Testis (tissue), 2 donors: ENCODE measurements at regions not wholly inside any gene's neighbourhood (a gene's known extent, or its start where the extent isn't known, plus 50 kb on each side); places are given as distances from the start of the nearest gene placed in this dataset.

ENCODE experiments used
- DNase-seq: peaks from one replicate; pipeline ENCODE4 v3.0.0-alpha.2; 2019
- H3K27ac ChIP-seq, 2 donors: fragments of 200-600 bp; sonication (generic); one replicate each; pipeline ENCODE4 v1.5.1; 2019
- H3K27me3 ChIP-seq: fragments of 200-600 bp; sonication (generic); one replicate; pipeline ENCODE4 v1.5.1; 2019
- H3K36me3 ChIP-seq: fragments of 200-600 bp; sonication (generic); one replicate; pipeline ENCODE4 v1.5.1; 2017; ENCODE audit warnings: low read depth; ENCODE audit errors: missing control alignments
- H3K4me1 ChIP-seq: fragments of 200-600 bp; sonication (generic); one replicate; pipeline ENCODE4 v1.5.1; 2019
- H3K4me3 ChIP-seq, 2 donors: fragments of 200-600 bp; sonication (generic); one replicate each; pipeline ENCODE4 v1.5.1; 2017 to 2019
- H3K9me3 ChIP-seq: fragments of 200-600 bp; sonication (generic); one replicate; pipeline ENCODE4 v1.5.1; 2017
- POLR2A ChIP-seq: fragments of 450-650 bp; IDR thresholded peaks from one replicate; pipeline ENCODE4 v1.6.1; 2017; ENCODE audit warnings: antibody characterized with exemption, mild to moderate bottlenecking, moderate library complexity
- WGBS, 2 donors: methylation state at CpG; one replicate each; pipeline ENCODE4 v1.1.5; 2018; 5-methylcytosine and 5-hydroxymethylcytosine counted together
- intact Hi-C: fragments of 100-400 bp; cut with DNase I; formaldehyde crosslinking; loops from one replicate; pipeline ENCODE4 v1.15.1; 2023; ENCODE audit warnings: low total_unique reads
- TF ChIP-seq, protein P1 (sequence below), 3 experiments: fragments of 450-650 bp in 2 of 3; fragments of 200-600 bp in 1 of 3; sonication (generic) in 1 of 3; IDR thresholded peaks; one replicate each; pipeline ENCODE4 v1.5.1; 2016 to 2019; ENCODE audit warnings: antibody characterized with exemption in 3 of 3, mild to moderate bottlenecking in 2 of 3, moderate library complexity in 1 of 3

DNA sequence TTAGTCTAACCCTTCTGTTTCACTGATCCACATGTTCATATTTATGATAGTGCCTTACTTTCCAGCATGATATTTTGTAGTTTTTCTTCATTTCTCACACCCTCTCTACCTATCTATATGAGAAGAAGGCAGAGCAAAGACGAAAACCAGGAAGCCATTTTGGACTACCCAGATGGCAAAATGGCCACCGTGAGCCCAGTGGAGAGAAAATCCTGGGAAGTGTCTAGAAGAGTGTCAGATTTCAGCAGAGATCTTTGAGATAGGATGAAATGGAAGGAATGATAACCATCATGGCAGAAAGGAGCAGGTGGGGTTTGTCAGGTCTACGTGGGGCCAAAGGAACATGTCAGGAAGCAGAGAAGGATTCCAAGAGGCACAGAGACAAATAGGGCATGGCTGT, 84.0 kb upstream of the MYCN start:
- Histone ChIP-seq H3K4me3 (no peak overlapping the region), H3K27ac (no peak overlapping the region), H3K9me3 (no peaks in the 10 kb centered on the region), H3K4me1 (no peaks in the 10 kb centered on the region), H3K36me3 (no peaks in the 10 kb centered on the region), H3K27me3 (no peaks in the 10 kb centered on the region)
- no peak for TF ChIP-seq POLR2A
- TF ChIP-seq, protein P1, sequence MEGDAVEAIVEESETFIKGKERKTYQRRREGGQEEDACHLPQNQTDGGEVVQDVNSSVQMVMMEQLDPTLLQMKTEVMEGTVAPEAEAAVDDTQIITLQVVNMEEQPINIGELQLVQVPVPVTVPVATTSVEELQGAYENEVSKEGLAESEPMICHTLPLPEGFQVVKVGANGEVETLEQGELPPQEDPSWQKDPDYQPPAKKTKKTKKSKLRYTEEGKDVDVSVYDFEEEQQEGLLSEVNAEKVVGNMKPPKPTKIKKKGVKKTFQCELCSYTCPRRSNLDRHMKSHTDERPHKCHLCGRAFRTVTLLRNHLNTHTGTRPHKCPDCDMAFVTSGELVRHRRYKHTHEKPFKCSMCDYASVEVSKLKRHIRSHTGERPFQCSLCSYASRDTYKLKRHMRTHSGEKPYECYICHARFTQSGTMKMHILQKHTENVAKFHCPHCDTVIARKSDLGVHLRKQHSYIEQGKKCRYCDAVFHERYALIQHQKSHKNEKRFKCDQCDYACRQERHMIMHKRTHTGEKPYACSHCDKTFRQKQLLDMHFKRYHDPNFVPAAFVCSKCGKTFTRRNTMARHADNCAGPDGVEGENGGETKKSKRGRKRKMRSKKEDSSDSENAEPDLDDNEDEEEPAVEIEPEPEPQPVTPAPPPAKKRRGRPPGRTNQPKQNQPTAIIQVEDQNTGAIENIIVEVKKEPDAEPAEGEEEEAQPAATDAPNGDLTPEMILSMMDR (IDR thresholded peaks at IDR 0.05) = no peak
- 57 to 72% methylated on average over 3 of the region's 3 CpGs for WGBS, 2 donors
- no peak for DNase-seq
- intact Hi-C loops = no loop called here

DNA sequence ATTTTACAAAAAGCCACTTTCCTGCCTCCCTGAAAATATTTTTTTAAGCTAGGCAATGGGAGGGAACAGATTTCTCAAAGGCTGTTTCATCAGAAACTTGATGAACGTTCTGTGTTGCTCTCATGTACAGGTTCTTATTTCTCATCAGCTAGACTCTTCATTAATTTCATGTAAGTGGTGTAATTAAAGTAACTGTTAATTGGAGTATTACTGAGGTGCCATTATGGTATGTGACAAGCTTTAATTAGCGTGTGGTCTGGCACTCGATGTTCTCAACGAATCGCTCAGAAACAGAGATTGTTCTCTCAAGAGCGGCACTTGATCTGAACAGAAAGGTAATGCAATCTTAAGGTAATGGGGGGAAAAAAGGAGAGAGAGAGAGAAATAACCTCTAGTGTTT, 81.9 kb upstream of the MYCN start:
- WGBS, 2 donors = 88 to 93% methylated on average over 6 of the region's 6 CpGs
- intact Hi-C loops = no loop called here

DNA sequence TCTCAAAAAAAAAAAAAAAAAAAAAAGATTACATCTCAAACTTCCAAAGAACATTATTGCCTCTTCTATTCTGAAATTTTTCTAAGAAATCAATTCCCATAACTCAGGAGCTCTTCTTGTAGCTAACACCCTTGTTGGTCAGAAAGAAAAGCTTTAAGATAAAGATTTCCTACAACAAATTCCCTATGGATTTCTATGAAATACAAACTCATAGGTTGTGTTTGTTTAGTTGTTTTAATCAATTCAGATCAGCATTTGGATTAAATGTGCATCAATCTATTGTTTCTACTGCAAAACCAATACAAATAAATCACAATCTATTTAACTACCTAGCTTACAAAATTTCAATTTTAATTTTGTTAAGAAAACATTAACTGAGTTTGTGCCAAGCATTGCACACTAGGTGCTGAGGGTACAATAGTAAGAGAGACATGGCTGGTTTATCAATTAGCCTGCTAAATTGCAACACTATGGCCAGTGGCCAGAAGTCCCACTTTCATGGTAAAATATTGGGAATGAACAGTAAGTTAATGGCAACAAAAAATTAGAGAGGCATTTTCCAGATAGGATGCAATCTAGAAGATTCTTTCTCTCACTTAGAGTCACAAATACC, 80.2 kb upstream of the MYCN start:
- Histone ChIP-seq H3K27me3 (no peaks in the 10 kb centered on the region), H3K9me3 (no peaks in the 10 kb centered on the region), H3K27ac (no peak overlapping the region), H3K4me1 (no peaks in the 10 kb centered on the region), H3K4me3 (no peak overlapping the region), H3K36me3 (no peaks in the 10 kb centered on the region)
- TF ChIP-seq, protein P1 (IDR thresholded peaks at IDR 0.05) = no peak
- no peak for TF ChIP-seq POLR2A
- DNase-seq = no peak
- intact Hi-C loops = no loop called here

More for the DNA sequence above, 81.9 kb upstream of the MYCN start:
- H3K4me3 ChIP-seq = no peak overlapping the region
- H3K36me3 ChIP-seq = no peaks in the 10 kb centered on the region
- no peak for TF ChIP-seq POLR2A
- TF ChIP-seq, protein P1 (IDR thresholded peaks at IDR 0.05) = no peak
- H3K4me1 ChIP-seq = no peaks in the 10 kb centered on the region
- H3K27ac ChIP-seq = no peak overlapping the region
- no peaks in the 10 kb centered on the region for H3K9me3 ChIP-seq
- DNase-seq = no peak
- no peaks in the 10 kb centered on the region for H3K27me3 ChIP-seq

DNA sequence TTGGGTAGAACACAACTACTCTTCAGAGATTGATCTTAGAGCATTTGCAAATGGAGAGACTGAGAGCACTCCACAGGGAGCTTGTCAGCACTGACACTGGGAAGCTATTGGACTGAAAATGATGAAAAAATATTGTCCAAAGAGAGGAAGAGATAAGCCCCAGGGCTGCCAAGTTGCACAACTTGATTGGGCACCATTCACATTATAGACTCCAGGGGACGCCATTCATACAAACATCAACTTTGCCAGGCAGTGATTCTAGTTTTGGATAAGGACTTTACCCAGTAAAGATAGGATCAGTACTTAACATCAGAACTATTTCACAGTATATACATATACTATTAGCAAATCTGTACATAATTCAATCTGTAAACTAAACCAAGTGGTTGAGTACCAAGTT, 79.6 kb upstream of the MYCN start:
- Histone ChIP-seq H3K27me3 (no peaks in the 10 kb centered on the region), H3K27ac (no peak overlapping the region), H3K4me1 (no peaks in the 10 kb centered on the region), H3K9me3 (no peaks in the 10 kb centered on the region), H3K36me3 (no peaks in the 10 kb centered on the region), H3K4me3 (no peak overlapping the region)
- TF ChIP-seq POLR2A = no peak
- TF ChIP-seq, protein P1 (IDR thresholded peaks at IDR 0.05) = no peak
- 89 to 96% methylated on average over 1 of the region's 1 CpG for WGBS, 2 donors
- no peak for DNase-seq
- intact Hi-C loops = no loop called here

DNA sequence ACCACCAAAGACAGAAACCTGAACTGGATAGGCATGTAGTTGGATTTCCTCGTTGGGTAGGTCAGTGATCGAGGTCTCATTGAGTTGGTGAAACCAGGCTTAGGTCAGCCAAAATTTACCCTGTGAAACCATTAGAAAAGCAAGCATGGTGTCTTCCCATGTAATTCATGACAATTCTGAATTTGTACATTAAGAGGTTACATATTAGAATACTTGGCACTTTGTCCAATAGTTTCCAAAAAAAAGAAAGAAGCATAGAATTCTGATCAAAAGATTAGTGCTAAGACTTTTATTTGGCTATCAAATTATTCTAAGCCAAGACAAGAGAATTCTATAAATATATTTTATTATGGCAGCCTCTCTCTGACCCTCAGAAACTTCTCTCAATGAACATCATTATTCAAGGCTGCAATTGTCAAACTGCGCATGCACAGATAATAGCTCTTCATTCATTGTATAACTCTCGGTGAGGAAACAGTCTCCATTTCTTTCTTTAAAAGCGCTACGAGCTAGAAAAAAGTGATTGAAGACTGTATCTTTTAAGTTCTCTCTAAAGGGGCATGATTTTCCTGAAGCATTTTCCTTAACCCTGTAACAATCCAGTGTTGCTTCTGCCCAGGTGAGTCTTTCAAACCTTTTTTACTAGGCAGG, 79.1 kb upstream of the MYCN start:
- Histone ChIP-seq H3K27ac (no peak overlapping the region), H3K36me3 (no peaks in the 10 kb centered on the region), H3K9me3 (no peaks in the 10 kb centered on the region), H3K27me3 (no peaks in the 10 kb centered on the region), H3K4me1 (no peaks in the 10 kb centered on the region), H3K4me3 (no peak overlapping the region)
- intact Hi-C loops = no loop called here
- no peak for DNase-seq
- TF ChIP-seq POLR2A = no peak
- TF ChIP-seq, protein P1 (IDR thresholded peaks at IDR 0.05) = no peak
- 65 to 83% methylated on average over 6 of the region's 6 CpGs for WGBS, 2 donors
